Prostate gland (tissue), 2 donors: ENCODE measurements at regions not wholly inside any gene's neighbourhood (a gene's known extent, or its start where the extent isn't known, plus 50 kb on each side); places are given as distances from the start of the nearest gene placed in this dataset.

Source experiments
- DNase-seq: peaks from one replicate; pipeline ENCODE4 v3.0.0-alpha.2; 2019; ENCODE audit warnings: low spot score
- H3K27ac ChIP-seq, 2 donors: fragments of 200-600 bp; sonication (generic); 2 replicates each; pipeline ENCODE4 v1.5.1; 2017 to 2019
- H3K27me3 ChIP-seq: fragments of 200-600 bp; sonication (generic); replicated peaks from 2 replicates; pipeline ENCODE4 v1.5.1; 2019; ENCODE audit not compliant: insufficient read depth
- H3K36me3 ChIP-seq, 2 donors: fragments of 200-600 bp; sonication (generic); 1 replicate in 1 of 2; 2 replicates in 1 of 2; pipeline versions ENCODE4 v1.5.1 to v1.8.1; 2017 to 2019
- H3K4me1 ChIP-seq: fragments of 200-600 bp; sonication (generic); replicated peaks from 2 replicates; pipeline ENCODE4 v1.5.1; 2019
- H3K4me3 ChIP-seq, 2 donors: fragments of 200-600 bp; sonication (generic); 2 replicates each; pipeline ENCODE4 v1.5.1; 2017 to 2019
- H3K9me3 ChIP-seq: fragments of 200-600 bp; sonication (generic); 2 replicates; pipeline ENCODE4 v1.5.1; 2017
- CTCF ChIP-seq, 4 experiments: fragments of 200-600 bp in 2 of 4; fragments of 450-650 bp in 2 of 4; sonication (generic) in 2 of 4; IDR thresholded peaks; 1 replicate in 3 of 4; 2 replicates in 1 of 4; pipeline ENCODE4 v1.5.1; 2016 to 2019; ENCODE audit warnings: antibody characterized with exemption in 4 of 4, mild to moderate bottlenecking in 2 of 4, moderate library complexity in 2 of 4
- POLR2A ChIP-seq: fragments of 450-650 bp; IDR thresholded peaks from one replicate; pipeline ENCODE4 v1.6.1; 2016; ENCODE audit warnings: antibody characterized with exemption, mild to moderate bottlenecking
- POLR2AphosphoS5 ChIP-seq: sonication (generic); formaldehyde crosslinking; IDR thresholded peaks from one replicate; pipeline ENCODE4 v1.6.1; 2017; ENCODE audit warnings: antibody characterized with exemption
- WGBS: methylation state at CpG from one replicate; pipeline ENCODE4 v1.1.5; 2018; 5-methylcytosine and 5-hydroxymethylcytosine counted together
- intact Hi-C: fragments of 100-400 bp; cut with DNase I; formaldehyde crosslinking; loops from one replicate; pipeline ENCODE4 v1.14.2; 2022

- Histone ChIP-seq H3K36me3 (no peaks in the 10 kb centered on the region), H3K4me1 (no peaks in the 10 kb centered on the region), H3K4me3 (no peak overlapping the region), H3K9me3 (no peaks in the 10 kb centered on the region), H3K27me3 (no peaks in the 10 kb centered on the region), H3K27ac (no peak overlapping the region)
- no peak for DNase-seq
- WGBS: 91% methylated on average over 3 of the region's 3 CpGs
- TF ChIP-seq POLR2AphosphoS5 (no peak), POLR2A (no peak), CTCF (IDR thresholded peaks at IDR 0.05) (no peak)
- intact Hi-C loops: no loop called here
These were observed 115.8 kb downstream of the SINHCAF start for GRCh38 chr12:31210104-31210503.

GRCh38 chr12:31210541-31210940 lies 115.4 kb downstream of the SINHCAF start:
- Histone ChIP-seq H3K4me3 (no peak overlapping the region), H3K36me3 (no peaks in the 10 kb centered on the region), H3K27me3 (no peaks in the 10 kb centered on the region), H3K27ac (no peak overlapping the region), H3K9me3 (no peaks in the 10 kb centered on the region), H3K4me1 (no peaks in the 10 kb centered on the region)
- WGBS: 94% methylated on average over 1 of the region's 1 CpG
- no peak for TF ChIP-seq POLR2AphosphoS5
- TF ChIP-seq POLR2A: no peak
- TF ChIP-seq CTCF (IDR thresholded peaks at IDR 0.05): no peak
- DNase-seq: no peak
- intact Hi-C loops: no loop called here

GRCh38 chr12:31214626-31215517 lies 111.1 kb downstream of the SINHCAF start:
- Histone ChIP-seq H3K27me3 (no peaks in the 10 kb centered on the region), H3K36me3 (no peaks in the 10 kb centered on the region), H3K4me1 (no peaks in the 10 kb centered on the region), H3K27ac (no peak overlapping the region), H3K4me3 (no peak overlapping the region), H3K9me3 (no peaks in the 10 kb centered on the region)
- 90% methylated on average over 7 of the region's 7 CpGs for whole genome bisulfite sequencing
- TF ChIP-seq POLR2AphosphoS5 (no peak), CTCF (IDR thresholded peaks at IDR 0.05) (no peak), POLR2A (no peak)
- intact Hi-C loops: no loop called here
- DNase-seq: no peak

- no peak overlapping the region for H3K4me3 ChIP-seq
- H3K27me3 ChIP-seq: no peaks in the 10 kb centered on the region
- intact Hi-C loops: no loop called here
- H3K36me3 ChIP-seq: no peaks in the 10 kb centered on the region
- no peak for TF ChIP-seq POLR2A
- no peak for TF ChIP-seq POLR2AphosphoS5
- TF ChIP-seq CTCF (IDR thresholded peaks at IDR 0.05): no peak
- H3K27ac ChIP-seq: no peak overlapping the region
- no peaks in the 10 kb centered on the region for H3K4me1 ChIP-seq
- WGBS: 52% methylated on average over 5 of the region's 6 CpGs
- H3K9me3 ChIP-seq: no peaks in the 10 kb centered on the region
- DNase-seq: no peak
These were observed 110.3 kb downstream of the SINHCAF start for GRCh38 chr12:31215518-31216232.
